ENCODE measurements at regions not wholly inside any gene's neighbourhood (a gene's known extent, or its start where the extent isn't known, plus 50 kb on each side); places are given as distances from the start of the nearest gene placed in this dataset.

- DNase-seq = peak; percentile 81
Observed at GRCh38 chr5:174236070-174236469, 190.6 kb downstream of the NSG2 start.

GRCh38 chr5:174239718-174240117 lies 194.2 kb downstream of the NSG2 start:
- no peak for DNase-seq

GRCh38 chr5:174242573-174242972 lies 197.1 kb downstream of the NSG2 start:
- DNase-seq = no peak

- DNase-seq = no peak
Observed at GRCh38 chr5:174243904-174244303, 198.4 kb downstream of the NSG2 start.

GRCh38 chr5:174245516-174246075 lies 200.1 kb downstream of the NSG2 start:
- peak; percentile 37 for DNase-seq

- peak; percentile 35 for DNase-seq
Observed at GRCh38 chr5:174246743-174247142, 201.2 kb downstream of the NSG2 start.

GRCh38 chr5:174247301-174247700 lies 201.8 kb downstream of the NSG2 start:
- no peak for DNase-seq

- DNase-seq = no peak
Observed at GRCh38 chr5:174251305-174252000, 205.9 kb downstream of the NSG2 start.

- no peak for DNase-seq
Observed at GRCh38 chr5:174252121-174252520, 206.6 kb downstream of the NSG2 start.

GRCh38 chr5:174259696-174260420 lies 214.4 kb downstream of the NSG2 start:
- DNase-seq = no peak

- peak; percentile 84 for DNase-seq
Observed at GRCh38 chr5:174271316-174271715, 225.8 kb downstream of the NSG2 start.

GRCh38 chr5:174272671-174273070 lies 227.2 kb downstream of the NSG2 start:
- DNase-seq = no peak

- DNase-seq = no peak
Observed at GRCh38 chr5:174273325-174273724, 227.8 kb downstream of the NSG2 start.

GRCh38 chr5:174275959-174276358 lies 230.5 kb downstream of the NSG2 start:
- peak; percentile 66 for DNase-seq

- no peak for DNase-seq
Observed at GRCh38 chr5:174281089-174281760, 235.7 kb downstream of the NSG2 start.

- DNase-seq = no peak
Observed at GRCh38 chr5:174281855-174282254, 236.3 kb downstream of the NSG2 start.

GRCh38 chr5:174282391-174282790 lies 236.9 kb downstream of the NSG2 start:
- DNase-seq = no peak

GRCh38 chr5:174283211-174284005 lies 237.9 kb downstream of the NSG2 start:
- peak; percentile 94 for DNase-seq

GRCh38 chr5:174284873-174285272 lies 239.4 kb downstream of the NSG2 start:
- DNase-seq = no peak

- no peak for DNase-seq
Observed at GRCh38 chr5:174287761-174288160, 242.3 kb downstream of the NSG2 start.

GRCh38 chr5:174288439-174288838 lies 242.9 kb downstream of the NSG2 start:
- DNase-seq = no peak

GRCh38 chr5:174291162-174291561 lies 245.7 kb downstream of the NSG2 start:
- no peak for DNase-seq

- DNase-seq = no peak
Observed at GRCh38 chr5:174292348-174292747, 246.8 kb downstream of the NSG2 start.

Data from NCI-H69 (cell line).